H1 (cell line): ENCODE measurements at regions not wholly inside any gene's neighbourhood (a gene's known extent, or its start where the extent isn't known, plus 50 kb on each side); places are given as distances from the start of the nearest gene placed in this dataset.

Experiments used
- CREB1 ChIP-seq: IDR thresholded peaks from 2 replicates; pipeline ENCODE4 v1.6.1; 2012; ENCODE audit warnings: inconsistent platforms
- CTCF ChIP-seq, 3 experiments: IDR thresholded peaks; 1 replicate in 2 of 3; 2 replicates in 1 of 3; pipeline versions ENCODE4 v1.5.1 to v1.6.1; 2011; ENCODE audit warnings: low read length in 3 of 3, mild to moderate bottlenecking in 3 of 3, inconsistent platforms in 2 of 3, low read depth in 1 of 3, moderate library complexity in 1 of 3; ENCODE audit not compliant: insufficient read depth in 1 of 3; ENCODE audit errors: control extremely low read depth in 1 of 3
- EZH2 ChIP-seq: fragments of 200-600 bp; sonication (generic); IDR thresholded peaks from 2 replicates; pipeline ENCODE4 v1.7.1; 2012; ENCODE audit warnings: low read depth, mild to moderate bottlenecking, moderate library complexity, low read length, inconsistent platforms; ENCODE audit not compliant: severe bottlenecking
- JUND ChIP-seq: IDR thresholded peaks from 2 replicates; pipeline ENCODE4 v1.6.1; 2011; ENCODE audit warnings: mild to moderate bottlenecking, improper control_type of control experiment, low read length
- MAFK ChIP-seq: IDR thresholded peaks from 2 replicates; pipeline ENCODE4 v1.6.1; 2012; ENCODE audit warnings: low read depth, mild to moderate bottlenecking, improper control_type of control experiment, low read length
- MAX ChIP-seq: IDR thresholded peaks from 2 replicates; pipeline ENCODE4 v1.6.1; 2012; ENCODE audit warnings: inconsistent platforms
- NRF1 ChIP-seq: IDR thresholded peaks from 2 replicates; pipeline ENCODE4 v1.6.1; 2011; ENCODE audit warnings: mild to moderate bottlenecking, low read depth, low read length, improper control_type of control experiment
- POLR2A ChIP-seq, 2 experiments: IDR thresholded peaks; 1 replicate in 1 of 2; 2 replicates in 1 of 2; pipeline ENCODE4 v1.6.1; 2011; ENCODE audit warnings: low read depth in 2 of 2, low read length in 2 of 2, mild to moderate bottlenecking in 2 of 2; ENCODE audit errors: control extremely low read depth in 1 of 2
- POLR2AphosphoS5 ChIP-seq: IDR thresholded peaks from 2 replicates; pipeline ENCODE4 v1.6.1; 2011; ENCODE audit warnings: low read depth, low read length
- RAD21 ChIP-seq, 2 experiments: IDR thresholded peaks in 1 of 2; conservative IDR thresholded peaks in 1 of 2; 2 replicates each; pipeline ENCODE4 v1.6.1; 2011; ENCODE audit warnings: low read depth in 2 of 2, low read length in 2 of 2, improper control_type of control experiment in 1 of 2, inconsistent platforms in 1 of 2, mild to moderate bottlenecking in 1 of 2, moderate library complexity in 1 of 2
- SP1 ChIP-seq: IDR thresholded peaks from 2 replicates; pipeline ENCODE4 v1.6.1; 2011; ENCODE audit warnings: low read depth, low read length
- TAF1 ChIP-seq: IDR thresholded peaks from 2 replicates; pipeline ENCODE4 v1.6.1; 2011; ENCODE audit warnings: mild to moderate bottlenecking, low read depth, low read length
- YY1 ChIP-seq: IDR thresholded peaks from 2 replicates; pipeline ENCODE4 v1.6.1; 2011; ENCODE audit warnings: low read depth, mild to moderate bottlenecking, low read length
- TF ChIP-seq, protein P1 (sequence below): IDR thresholded peaks from 2 replicates; pipeline ENCODE4 v1.6.1; 2012; ENCODE audit warnings: inconsistent platforms

DNA sequence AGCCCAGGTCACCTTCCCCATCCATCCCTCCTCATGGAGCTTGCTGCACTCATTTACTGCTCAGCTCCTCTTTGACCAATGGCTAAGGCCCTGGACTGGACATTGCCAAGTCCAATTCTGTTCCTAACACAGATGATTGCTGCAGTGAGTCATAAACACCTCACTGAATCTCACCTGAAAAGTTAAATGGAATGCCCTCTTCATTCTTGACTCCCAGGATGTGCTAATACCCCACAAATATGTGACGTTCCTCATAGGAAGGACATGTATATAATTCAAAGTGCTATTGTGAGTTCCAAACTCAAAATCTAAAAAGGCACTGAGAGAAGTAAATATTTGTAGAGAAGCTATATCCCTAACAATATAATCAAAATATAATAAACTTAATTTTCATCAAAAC is 73.5 kb upstream of the DLX6 start:
- TF ChIP-seq POLR2A (IDR thresholded peaks at IDR 0.05; ENCODE audit: control extremely low read depth in 1 of 2, low read depth in 2 of 2, low read length in 2 of 2) = no peak
- no peak for TF ChIP-seq POLR2AphosphoS5
- TF ChIP-seq CREB1 = no peak
- TF ChIP-seq RAD21 (IDR thresholded peaks at IDR 0.05 in 1 of 2, conservative IDR thresholded peaks at IDR 0.05 in 1 of 2; ENCODE audit: low read depth in 2 of 2, low read length in 2 of 2) = no peak
- no peak for TF ChIP-seq CTCF (IDR thresholded peaks at IDR 0.05; ENCODE audit: control extremely low read depth in 1 of 3, insufficient read depth in 1 of 3, low read depth in 1 of 3, low read length in 3 of 3)
- TF ChIP-seq MAFK = no peak
- no peak for TF ChIP-seq YY1
- TF ChIP-seq, protein P1, sequence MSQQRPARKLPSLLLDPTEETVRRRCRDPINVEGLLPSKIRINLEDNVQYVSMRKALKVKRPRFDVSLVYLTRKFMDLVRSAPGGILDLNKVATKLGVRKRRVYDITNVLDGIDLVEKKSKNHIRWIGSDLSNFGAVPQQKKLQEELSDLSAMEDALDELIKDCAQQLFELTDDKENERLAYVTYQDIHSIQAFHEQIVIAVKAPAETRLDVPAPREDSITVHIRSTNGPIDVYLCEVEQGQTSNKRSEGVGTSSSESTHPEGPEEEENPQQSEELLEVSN = no peak
- no peak for TF ChIP-seq TAF1
- TF ChIP-seq NRF1 = no peak
- no peak for TF ChIP-seq EZH2
- TF ChIP-seq JUND = no peak
- TF ChIP-seq SP1 = no peak
- TF ChIP-seq MAX = no peak
